ENCODE measurements at regions not wholly inside any gene's neighbourhood (a gene's known extent, or its start where the extent isn't known, plus 50 kb on each side); places are given as distances from the start of the nearest gene placed in this dataset.

GRCh38 chr20:41776421-41776820 is 158.2 kb upstream of the CHD6 start (continued):
- TF ChIP-seq TCF12 (IDR thresholded peaks at IDR 0.05): no peak
- TF ChIP-seq TCF12 (CRISPR knock-in tag; IDR thresholded peaks at IDR 0.05): no peak

GRCh38 chr20:41774291-41774690 is 156.1 kb upstream of the CHD6 start:
- ATAC-seq: no peak
- H3K27me3 ChIP-seq (ENCODE audit: control insufficient read depth in 1 of 2, insufficient read depth in 2 of 2, low read length in 2 of 2): no peaks in the 10 kb centered on the region

More at GRCh38 chr20:41774291-41774690, 156.1 kb upstream of the CHD6 start:
- DNase-seq (ENCODE audit: low spot score) (no peak), FAIRE-seq (no peak)
- Histone ChIP-seq H3K9me3 (ENCODE audit: low read length) (no peaks in the 10 kb centered on the region), H3K4me1 (ENCODE audit: insufficient read depth, low read length) (no peaks in the 10 kb centered on the region), H3K79me2 (ENCODE audit: insufficient read depth, low read length) (no peaks in the 10 kb centered on the region), H3K4me2 (ENCODE audit: low read depth, low read length) (no peak overlapping the region), H3K27ac (ENCODE audit: extremely low read length, insufficient read depth, low read length) (no peak overlapping the region), H3K36me3 (replicated peaks in 1 of 2; ENCODE audit: control insufficient read depth in 1 of 2, insufficient read depth in 2 of 2, low read length in 2 of 2) (no peaks in the 10 kb centered on the region), H4K20me1 (ENCODE audit: insufficient read depth, low read length) (no peaks in the 10 kb centered on the region), H2AFZ (ENCODE audit: low read length) (no peak overlapping the region), H3K9ac (ENCODE audit: insufficient read depth, low read depth, low read length) (no peak overlapping the region), H3K4me3 (replicated peaks in 1 of 3; ENCODE audit: insufficient read depth in 1 of 3, low read depth in 2 of 3, low read length in 3 of 3) (no peak overlapping the region)
- TF ChIP-seq HNF1A (IDR thresholded peaks at IDR 0.05; ENCODE audit: low read depth) (no peak), HNF1A (CRISPR knock-in tag; IDR thresholded peaks at IDR 0.05; ENCODE audit: borderline replicate concordance) (no peak), SOX13 (IDR thresholded peaks at IDR 0.05) (no peak), SOX13 (CRISPR knock-in tag; conservative IDR thresholded peaks at IDR 0.05 in 1 of 2, IDR thresholded peaks at IDR 0.05 in 1 of 2) (no peak), NFE2L2 (IDR thresholded peaks at IDR 0.05; ENCODE audit: low read length) (0 out of 2 replicates have a peak, but pooled peaks have one; percentile 2)
- CTCF ChIA-PET (ENCODE audit: low intra/inter-chr PET ratio, low total read pairs): no interaction called here
- in situ Hi-C loops (cut with HindIII; ENCODE audit: extremely low pct_ligation_motif_present, low pct_unique_long_range_greater_than_20kb) (no loop called here), intact Hi-C loops (cut with micrococcal nuclease; ENCODE audit: unreplicated experiment) (no loop called here)
- POLR2A ChIA-PET: no interaction called here
- no TSS peak for BruUV-seq (replicated peaks)
- WGBS (ENCODE audit: low lambda C conversion rate): 3% methylated on average over 3 of the region's 3 CpGs
